Fibroblast of the aortic adventitia (primary cell): ENCODE measurements at regions not wholly inside any gene's neighbourhood (a gene's known extent, or its start where the extent isn't known, plus 50 kb on each side); places are given as distances from the start of the nearest gene placed in this dataset.

Source experiments
- DNase-seq: peaks from one replicate; pipeline ENCODE4 v3.0.0-alpha.2; 2010; ENCODE audit warnings: low read depth
- H3K4me3 ChIP-seq: 2 replicates; pipeline ENCODE4 v1.5.1; 2011; ENCODE audit warnings: low read depth, mild to moderate bottlenecking, control low read depth, low read length, moderate library complexity
- CTCF ChIP-seq: IDR thresholded peaks from 2 replicates; pipeline ENCODE4 v1.5.1; 2011; ENCODE audit warnings: mild to moderate bottlenecking, low read length, control low read depth, inconsistent platforms; ENCODE audit not compliant: insufficient read depth

DNA sequence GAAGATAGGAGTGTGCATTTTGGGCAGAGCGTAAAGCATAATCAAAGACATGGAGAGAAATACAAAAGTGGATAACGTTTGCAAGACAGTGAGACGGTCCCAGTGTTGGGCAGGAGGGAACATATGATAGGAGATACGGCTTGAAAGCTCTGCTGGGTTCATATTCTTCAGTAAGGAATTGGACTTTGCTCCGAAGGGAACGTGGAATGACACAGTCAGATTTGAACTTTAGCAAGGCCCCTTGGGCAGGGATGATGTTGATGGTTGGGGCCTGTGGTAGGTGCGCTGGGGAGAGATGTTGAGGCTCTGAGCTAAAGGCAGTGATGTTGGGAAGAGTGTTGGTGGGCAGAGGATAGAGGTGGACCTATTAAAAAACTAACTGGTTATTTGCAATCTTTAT is 143.5 kb upstream of the TBX3 start:
- H3K4me3 ChIP-seq, result no peak overlapping the region
- no peak for DNase-seq
- no peak for TF ChIP-seq CTCF

- no peak overlapping the region for H3K4me3 ChIP-seq
- DNase-seq, result no peak
- no peak for TF ChIP-seq CTCF
Measured at GRCh38 chr12:114826244-114826643, 142.3 kb upstream of the TBX3 start.

DNA sequence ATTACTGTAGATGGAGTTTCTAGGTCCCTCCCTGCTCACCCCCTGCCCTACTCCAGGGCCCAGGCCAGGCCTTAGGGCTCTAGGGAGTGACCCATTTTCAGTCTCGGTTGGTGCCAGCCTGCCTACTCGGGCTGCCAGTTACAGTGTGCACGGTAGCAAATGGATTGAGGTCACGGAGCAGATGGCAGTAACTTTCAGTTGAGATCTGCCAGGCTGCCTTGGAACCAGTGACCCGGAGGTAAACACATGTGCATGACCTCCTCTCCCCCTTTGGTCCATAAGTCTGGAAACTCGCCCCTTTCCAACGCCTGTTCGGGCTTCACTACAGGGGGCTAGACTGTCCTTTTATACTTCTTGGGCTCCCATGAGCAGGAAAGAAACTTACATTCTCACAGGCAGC is 139.7 kb upstream of the TBX3 start:
- no peak for TF ChIP-seq CTCF
- no peak overlapping the region for H3K4me3 ChIP-seq
- no peak for DNase-seq

DNA sequence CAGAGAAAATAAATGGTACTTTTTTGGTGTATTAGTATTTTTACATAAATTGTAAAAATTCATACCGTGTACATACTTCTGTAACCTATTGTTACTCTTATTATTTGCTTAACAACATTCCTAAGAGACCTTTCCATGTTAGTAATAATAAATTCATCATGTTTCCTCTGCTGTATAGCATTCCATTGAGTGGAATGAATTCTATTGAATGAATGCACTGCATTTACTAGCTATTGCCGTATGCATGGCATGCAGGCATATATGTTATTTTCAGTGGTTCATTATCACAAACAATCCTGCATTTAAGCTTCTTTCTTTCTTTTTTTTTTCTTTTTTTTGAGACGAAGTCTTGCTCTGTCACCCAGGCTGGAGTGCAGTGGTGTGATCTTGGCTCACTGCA is 137.6 kb upstream of the TBX3 start:
- H3K4me3 ChIP-seq, result no peak overlapping the region
- DNase-seq, result no peak
- no peak for TF ChIP-seq CTCF

- H3K4me3 ChIP-seq, result no peak overlapping the region
- no peak for TF ChIP-seq CTCF
- DNase-seq, result no peak
Measured at GRCh38 chr12:114820796-114821195, 136.8 kb upstream of the TBX3 start.

GRCh38 chr12:114817571-114818425 is 133.8 kb upstream of the TBX3 start:
- H3K4me3 ChIP-seq, result no peak overlapping the region
- DNase-seq, result no peak
- TF ChIP-seq CTCF, result no peak
